Hepatocyte (in vitro differentiated cells): ENCODE measurements at regions not wholly inside any gene's neighbourhood (a gene's known extent, or its start where the extent isn't known, plus 50 kb on each side); places are given as distances from the start of the nearest gene placed in this dataset.

ENCODE experiments used
- DNase-seq: peaks from one replicate; pipeline ENCODE4 v3.0.0-alpha.2; 2016; ENCODE audit warnings: low spot score
- H2AFZ ChIP-seq: fragments of 200-600 bp; sonication (generic); 2 replicates; pipeline ENCODE4 v1.6.0; 2016; ENCODE audit warnings: antibody characterized with exemption, mild to moderate bottlenecking
- H3K27ac ChIP-seq: fragments of 200-600 bp; sonication (generic); 2 replicates; pipeline ENCODE4 v1.5.1; 2016; ENCODE audit warnings: mild to moderate bottlenecking
- H3K27me3 ChIP-seq: fragments of 200-600 bp; sonication (generic); 2 replicates; pipeline ENCODE4 v1.6.1; 2016
- H3K36me3 ChIP-seq: fragments of 200-600 bp; sonication (generic); replicated peaks from 2 replicates; pipeline ENCODE4 v1.5.1; 2016; ENCODE audit warnings: low read depth; ENCODE audit not compliant: insufficient read depth
- H3K4me1 ChIP-seq: fragments of 200-600 bp; sonication (generic); 2 replicates; pipeline ENCODE4 v1.5.1; 2016; ENCODE audit warnings: mild to moderate bottlenecking, moderate library complexity; ENCODE audit not compliant: insufficient read depth
- H3K4me2 ChIP-seq: fragments of 200-600 bp; sonication (generic); 2 replicates; pipeline ENCODE4 v1.6.0; 2016
- H3K4me3 ChIP-seq: fragments of 200-600 bp; sonication (generic); 2 replicates; pipeline ENCODE4 v1.5.1; 2016; ENCODE audit warnings: mild to moderate bottlenecking
- H3K79me2 ChIP-seq: fragments of 200-600 bp; sonication (generic); 2 replicates; pipeline ENCODE4 v1.6.0; 2017; ENCODE audit warnings: mild to moderate bottlenecking
- H3K9me2 ChIP-seq: fragments of 200-600 bp; sonication (generic); replicated peaks from 2 replicates; pipeline ENCODE4 v1.6.0; 2017; ENCODE audit warnings: mild to moderate bottlenecking; ENCODE audit not compliant: insufficient read depth
- H3K9me3 ChIP-seq: fragments of 200-600 bp; sonication (generic); 2 replicates; pipeline ENCODE4 v1.5.1; 2016; ENCODE audit warnings: low read depth, mild to moderate bottlenecking
- H4K20me1 ChIP-seq: fragments of 200-600 bp; sonication (generic); 2 replicates; pipeline ENCODE4 v1.6.0; 2016; ENCODE audit warnings: mild to moderate bottlenecking; ENCODE audit not compliant: insufficient read depth, poor library complexity, severe bottlenecking
- CTCF ChIP-seq: fragments of 200-600 bp; sonication (generic); IDR thresholded peaks from 2 replicates; pipeline ENCODE4 v1.5.1; 2016; ENCODE audit warnings: antibody characterized with exemption, mild to moderate bottlenecking; ENCODE audit not compliant: poor library complexity
- EZH2 ChIP-seq: fragments of 200-600 bp; sonication (generic); IDR thresholded peaks from 2 replicates; pipeline ENCODE4 v1.6.1; 2016; ENCODE audit warnings: antibody characterized with exemption, mild to moderate bottlenecking, borderline replicate concordance
- EZH2phosphoT487 ChIP-seq: fragments of 200-600 bp; sonication (generic); IDR thresholded peaks from one replicate; pipeline ENCODE4 v1.6.1; 2018; ENCODE audit warnings: antibody characterized with exemption, mild to moderate bottlenecking, low read depth, moderate library complexity; ENCODE audit not compliant: unreplicated experiment, severe bottlenecking
- WGBS: methylation state at CpG from one replicate; pipeline ENCODE4 v1.1.6; 2016; ENCODE audit warnings: low lambda C conversion rate; ENCODE audit errors: missing lambda C conversion rate; 5-methylcytosine and 5-hydroxymethylcytosine counted together

GRCh38 chr11:13174090-13174489 is 103.5 kb upstream of the BMAL1 start:
- TF ChIP-seq CTCF = no peak
- TF ChIP-seq EZH2 = no peak
- no peaks in the 10 kb centered on the region for H3K36me3 ChIP-seq
- no peak overlapping the region for H3K4me2 ChIP-seq
- DNase-seq = no peak
- H3K27me3 ChIP-seq = no peaks in the 10 kb centered on the region
- H3K4me3 ChIP-seq = no peak overlapping the region
- H3K79me2 ChIP-seq = no peaks in the 10 kb centered on the region
- H3K9me3 ChIP-seq = no peaks in the 10 kb centered on the region
- H4K20me1 ChIP-seq = no peaks in the 10 kb centered on the region
- WGBS = 88% methylated on average over 6 of the region's 6 CpGs
- H2AFZ ChIP-seq = no peak overlapping the region
- no peaks in the 10 kb centered on the region for H3K9me2 ChIP-seq
- no peak overlapping the region for H3K27ac ChIP-seq
- no peaks in the 10 kb centered on the region for H3K4me1 ChIP-seq

- Histone ChIP-seq H3K27me3 (no peaks in the 10 kb centered on the region), H3K36me3 (no peaks in the 10 kb centered on the region), H2AFZ (no peak overlapping the region), H3K27ac (no peak overlapping the region), H3K4me1 (no peaks in the 10 kb centered on the region), H3K9me3 (no peaks in the 10 kb centered on the region), H3K9me2 (no peaks in the 10 kb centered on the region), H3K4me2 (peak overlapping the region; percentile 59), H3K79me2 (no peaks in the 10 kb centered on the region), H4K20me1 (no peaks in the 10 kb centered on the region), H3K4me3 (no peak overlapping the region)
- 28% methylated on average over 6 of the region's 6 CpGs for WGBS
- TF ChIP-seq CTCF (peak; percentile 64), EZH2phosphoT487 (no peak)
- peak; percentile 32 for DNase-seq
Observed at GRCh38 chr11:13183094-13183825, 94.3 kb upstream of the BMAL1 start.

GRCh38 chr11:13183826-13184196 is 93.8 kb upstream of the BMAL1 start:
- Histone ChIP-seq H3K4me1 (no peaks in the 10 kb centered on the region), H3K36me3 (no peaks in the 10 kb centered on the region), H3K4me3 (no peak overlapping the region), H2AFZ (no peak overlapping the region), H3K9me2 (no peaks in the 10 kb centered on the region), H3K27ac (no peak overlapping the region), H3K79me2 (no peaks in the 10 kb centered on the region), H4K20me1 (no peaks in the 10 kb centered on the region), H3K9me3 (no peaks in the 10 kb centered on the region), H3K27me3 (no peaks in the 10 kb centered on the region), H3K4me2 (no peak overlapping the region)
- TF ChIP-seq EZH2phosphoT487 = no peak
- no peak for TF ChIP-seq CTCF
- no peak for TF ChIP-seq EZH2
- 85% methylated on average over 1 of the region's 1 CpG for WGBS
- no peak for DNase-seq

- WGBS = 64% methylated on average over 9 of the region's 9 CpGs
Observed at GRCh38 chr11:13184295-13184794, 93.2 kb upstream of the BMAL1 start.

More at GRCh38 chr11:13184295-13184794, 93.2 kb upstream of the BMAL1 start:
- H4K20me1 ChIP-seq = no peaks in the 10 kb centered on the region
- H3K4me2 ChIP-seq = no peak overlapping the region
- H3K36me3 ChIP-seq = no peaks in the 10 kb centered on the region
- H3K27me3 ChIP-seq = no peaks in the 10 kb centered on the region
- no peaks in the 10 kb centered on the region for H3K79me2 ChIP-seq
- TF ChIP-seq EZH2 (no peak), CTCF (no peak), EZH2phosphoT487 (no peak)
- H2AFZ ChIP-seq = no peak overlapping the region
- H3K27ac ChIP-seq = no peak overlapping the region
- H3K4me3 ChIP-seq = no peak overlapping the region
- no peaks in the 10 kb centered on the region for H3K9me3 ChIP-seq
- no peaks in the 10 kb centered on the region for H3K9me2 ChIP-seq
- no peaks in the 10 kb centered on the region for H3K4me1 ChIP-seq
- DNase-seq = no peak
